EH (cell line): ENCODE measurements at regions not wholly inside any gene's neighbourhood (a gene's known extent, or its start where the extent isn't known, plus 50 kb on each side); places are given as distances from the start of the nearest gene placed in this dataset.

Experiments used
- DNase-seq: peaks from one replicate; pipeline ENCODE4 v3.0.0-alpha.2; 2015; ENCODE audit warnings: low read depth

GRCh38 chr4:81549984-81550383 is 78.3 kb upstream of the RASGEF1B start:
- DNase-seq: no peak

GRCh38 chr4:81546777-81547176 is 75.1 kb upstream of the RASGEF1B start:
- DNase-seq: no peak

- no peak for DNase-seq
Measured at GRCh38 chr4:81541161-81541945, 69.6 kb upstream of the RASGEF1B start.

GRCh38 chr4:81538716-81539427 is 67.2 kb upstream of the RASGEF1B start:
- no peak for DNase-seq

GRCh38 chr4:81531410-81531809 is 59.7 kb upstream of the RASGEF1B start:
- no peak for DNase-seq

- DNase-seq: no peak
Measured at GRCh38 chr4:81528979-81529378, 57.3 kb upstream of the RASGEF1B start.

- no peak for DNase-seq
Measured at GRCh38 chr4:81528200-81528599, 56.5 kb upstream of the RASGEF1B start.

GRCh38 chr4:81527709-81528108 is 56.0 kb upstream of the RASGEF1B start:
- no peak for DNase-seq

GRCh38 chr4:81527115-81527514 is 55.4 kb upstream of the RASGEF1B start:
- DNase-seq: no peak

GRCh38 chr4:81526706-81527105 is 55.0 kb upstream of the RASGEF1B start:
- DNase-seq: no peak

GRCh38 chr4:81523672-81524327 is 52.1 kb upstream of the RASGEF1B start:
- DNase-seq: no peak

GRCh38 chr4:81522711-81523110 is 51.0 kb upstream of the RASGEF1B start:
- no peak for DNase-seq

- no peak for DNase-seq
Measured at GRCh38 chr4:81521708-81522107, 50.0 kb upstream of the RASGEF1B start.
